ENCODE measurements at regions not wholly inside any gene's neighbourhood (a gene's known extent, or its start where the extent isn't known, plus 50 kb on each side); places are given as distances from the start of the nearest gene placed in this dataset.
"Not testable (repeated sequence)": the region's sequence is repeated elsewhere in the genome, so short reads cannot be mapped to it uniquely, and the experiment has no call there.

DNA sequence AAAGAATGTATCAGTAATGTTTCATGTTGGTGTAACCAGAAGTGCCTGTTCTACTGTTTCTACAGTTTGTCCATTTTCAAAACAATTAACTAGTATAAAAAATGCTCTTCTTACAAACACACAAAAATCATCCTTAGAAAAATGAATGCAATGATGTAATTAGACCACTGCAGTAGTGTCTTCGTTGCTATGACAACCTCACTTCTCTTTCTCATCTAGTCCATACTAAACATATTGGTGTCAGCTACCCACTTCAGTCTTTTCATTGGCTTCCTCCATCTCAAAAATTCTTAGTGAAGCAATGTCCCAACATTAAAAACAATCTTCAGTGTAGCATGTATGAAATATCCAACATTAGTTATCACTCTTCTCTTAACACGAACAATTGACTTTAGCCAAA lies 1265.8 kb downstream of the REEP3 start:
- intact Hi-C loops (cut with micrococcal nuclease; ENCODE audit: unreplicated experiment): no loop called here
- DNase-seq: no peak
- Mint-ChIP-seq H3K27ac (ENCODE audit: unreplicated experiment) (no peak overlapping the region), H3K4me1 (ENCODE audit: low read depth, unreplicated experiment) (peaks cover 10% of the 10 kb centered on the region), H3K9me3 (ENCODE audit: low read depth, unreplicated experiment) (peaks cover 5% of the 10 kb centered on the region), H3K36me3 (ENCODE audit: insufficient read depth, unreplicated experiment) (no peaks in the 10 kb centered on the region), H3K4me3 (ENCODE audit: low read depth, unreplicated experiment) (no peak overlapping the region), H3K27me3 (ENCODE audit: unreplicated experiment) (no peaks in the 10 kb centered on the region)
- CTCF ChIA-PET: interaction anchor here (0.5 kb wide), 1 partner anchor 16 kb away, joined by 4 read pairs; no protein-coding TSS in a partner anchor
- TF ChIP-seq, protein P1, sequence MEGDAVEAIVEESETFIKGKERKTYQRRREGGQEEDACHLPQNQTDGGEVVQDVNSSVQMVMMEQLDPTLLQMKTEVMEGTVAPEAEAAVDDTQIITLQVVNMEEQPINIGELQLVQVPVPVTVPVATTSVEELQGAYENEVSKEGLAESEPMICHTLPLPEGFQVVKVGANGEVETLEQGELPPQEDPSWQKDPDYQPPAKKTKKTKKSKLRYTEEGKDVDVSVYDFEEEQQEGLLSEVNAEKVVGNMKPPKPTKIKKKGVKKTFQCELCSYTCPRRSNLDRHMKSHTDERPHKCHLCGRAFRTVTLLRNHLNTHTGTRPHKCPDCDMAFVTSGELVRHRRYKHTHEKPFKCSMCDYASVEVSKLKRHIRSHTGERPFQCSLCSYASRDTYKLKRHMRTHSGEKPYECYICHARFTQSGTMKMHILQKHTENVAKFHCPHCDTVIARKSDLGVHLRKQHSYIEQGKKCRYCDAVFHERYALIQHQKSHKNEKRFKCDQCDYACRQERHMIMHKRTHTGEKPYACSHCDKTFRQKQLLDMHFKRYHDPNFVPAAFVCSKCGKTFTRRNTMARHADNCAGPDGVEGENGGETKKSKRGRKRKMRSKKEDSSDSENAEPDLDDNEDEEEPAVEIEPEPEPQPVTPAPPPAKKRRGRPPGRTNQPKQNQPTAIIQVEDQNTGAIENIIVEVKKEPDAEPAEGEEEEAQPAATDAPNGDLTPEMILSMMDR (IDR thresholded peaks at IDR 0.05; ENCODE audit: unreplicated experiment): no peak
- no TSS peak for BruUV-seq (replicated peaks)

DNA sequence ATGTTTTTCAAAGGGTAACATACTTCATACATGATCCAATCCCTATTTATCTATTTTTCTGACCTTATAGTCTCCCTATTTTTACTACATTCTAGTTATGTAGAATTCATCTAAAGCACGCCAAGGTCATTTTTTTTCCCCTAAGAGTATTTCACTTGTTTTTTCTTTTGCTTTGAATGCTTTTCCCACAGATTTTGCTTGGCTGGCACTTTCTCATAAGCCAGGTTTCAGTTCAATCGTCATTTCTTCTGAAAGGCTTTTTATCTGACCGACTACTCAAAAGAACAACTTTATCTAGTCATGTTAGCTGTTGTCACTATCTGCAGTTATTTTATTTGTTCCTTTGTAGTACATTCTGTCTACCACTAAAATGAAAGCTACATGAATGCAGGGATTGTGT lies 1274.6 kb downstream of the REEP3 start:
- H3K36me3 Mint-ChIP-seq (ENCODE audit: insufficient read depth, unreplicated experiment): no peaks in the 10 kb centered on the region
- no peak for DNase-seq
- H3K27ac Mint-ChIP-seq (ENCODE audit: unreplicated experiment): no peak overlapping the region
- no peaks in the 10 kb centered on the region for H3K27me3 Mint-ChIP-seq (ENCODE audit: unreplicated experiment)
- H3K4me3 Mint-ChIP-seq (ENCODE audit: low read depth, unreplicated experiment): no peak overlapping the region
- H3K9me3 Mint-ChIP-seq (ENCODE audit: low read depth, unreplicated experiment): peaks cover 7% of the 10 kb centered on the region
- BruUV-seq (replicated peaks): no TSS peak
- TF ChIP-seq, protein P1 (IDR thresholded peaks at IDR 0.05; ENCODE audit: unreplicated experiment): no peak
- H3K4me1 Mint-ChIP-seq (ENCODE audit: low read depth, unreplicated experiment): peaks cover 16% of the 10 kb centered on the region
- CTCF ChIA-PET: no interaction called here
- intact Hi-C loops (cut with micrococcal nuclease; ENCODE audit: unreplicated experiment): no loop called here

DNA sequence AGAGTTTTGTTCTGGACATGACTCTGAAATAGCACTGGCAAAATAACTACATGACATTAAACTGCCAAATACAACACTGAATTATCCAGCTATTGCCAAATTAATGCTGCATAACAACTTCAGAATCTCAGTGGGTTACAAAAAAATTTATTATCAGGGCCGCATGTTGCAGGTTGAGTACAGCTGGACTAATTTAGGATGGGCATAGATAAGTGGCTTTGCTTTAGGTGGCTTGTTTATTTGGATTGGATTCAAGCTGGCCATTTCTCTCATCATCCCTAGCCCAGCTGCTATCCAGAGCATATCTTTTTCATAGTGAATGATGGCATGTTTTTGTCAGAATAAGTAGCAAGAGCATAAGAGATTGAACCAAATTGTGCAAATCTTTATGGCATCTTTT lies 1277.1 kb downstream of the REEP3 start:
- TF ChIP-seq, protein P1 (IDR thresholded peaks at IDR 0.05; ENCODE audit: unreplicated experiment): no peak
- no peak overlapping the region for H3K4me3 Mint-ChIP-seq (ENCODE audit: low read depth, unreplicated experiment)
- CTCF ChIA-PET: no interaction called here
- H3K27ac Mint-ChIP-seq (ENCODE audit: unreplicated experiment): no peak overlapping the region
- H3K4me1 Mint-ChIP-seq (ENCODE audit: low read depth, unreplicated experiment): no peaks in the 10 kb centered on the region
- DNase-seq: no peak
- H3K36me3 Mint-ChIP-seq (ENCODE audit: insufficient read depth, unreplicated experiment): no peaks in the 10 kb centered on the region
- BruUV-seq (replicated peaks): no TSS peak
- H3K9me3 Mint-ChIP-seq (ENCODE audit: low read depth, unreplicated experiment): peaks cover 7% of the 10 kb centered on the region
- intact Hi-C loops (cut with micrococcal nuclease; ENCODE audit: unreplicated experiment): no loop called here
- H3K27me3 Mint-ChIP-seq (ENCODE audit: unreplicated experiment): no peaks in the 10 kb centered on the region

DNA sequence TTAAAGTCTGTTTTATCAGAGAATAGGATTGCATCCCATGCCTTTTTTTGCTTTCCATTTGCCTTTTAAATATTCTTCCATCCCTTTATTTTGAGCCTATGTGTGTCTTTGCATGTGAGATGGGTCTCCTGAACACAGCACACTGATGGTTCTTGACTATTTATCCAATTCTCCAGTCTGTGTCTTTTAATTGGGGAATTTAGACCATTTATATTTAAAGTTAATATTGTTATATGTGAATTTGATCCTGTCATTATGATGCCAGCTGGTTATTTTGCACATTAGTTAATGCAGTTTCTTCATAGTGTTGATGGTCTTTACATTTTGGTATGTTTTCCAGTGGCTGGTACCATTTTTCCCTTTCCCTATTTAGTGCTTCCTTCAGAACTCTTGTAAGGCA lies 1287.0 kb downstream of the REEP3 start:
- H3K4me3 Mint-ChIP-seq (ENCODE audit: low read depth, unreplicated experiment); H3K36me3 Mint-ChIP-seq (ENCODE audit: insufficient read depth, unreplicated experiment); H3K27me3 Mint-ChIP-seq (ENCODE audit: unreplicated experiment); DNase-seq; CTCF ChIA-PET; H3K9me3 Mint-ChIP-seq (ENCODE audit: low read depth, unreplicated experiment); BruUV-seq (replicated peaks); H3K27ac Mint-ChIP-seq (ENCODE audit: unreplicated experiment); H3K4me1 Mint-ChIP-seq (ENCODE audit: low read depth, unreplicated experiment); intact Hi-C loops (cut with micrococcal nuclease; ENCODE audit: unreplicated experiment): not testable (repeated sequence)

DNA sequence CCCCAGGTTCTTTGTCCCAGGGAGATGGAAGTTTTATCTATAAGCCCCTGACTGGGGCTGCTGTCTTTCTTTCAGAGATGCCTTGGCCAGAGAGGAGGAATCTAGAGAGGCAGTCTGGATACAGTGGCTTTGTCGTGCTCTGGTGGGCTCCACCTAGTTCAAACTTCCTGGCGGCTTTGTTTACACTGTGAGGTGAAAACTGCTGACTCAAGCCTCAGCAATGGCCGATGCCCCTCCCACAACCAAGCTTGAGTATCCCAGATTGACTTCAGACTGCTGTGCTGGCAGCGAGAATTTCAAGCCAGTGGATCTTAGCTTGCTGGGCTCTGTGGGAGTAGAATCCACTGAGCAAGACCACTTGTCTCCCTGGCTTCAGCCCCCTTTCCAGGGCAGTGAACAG lies 1288.8 kb downstream of the REEP3 start:
- H3K9me3 Mint-ChIP-seq (ENCODE audit: low read depth, unreplicated experiment); CTCF ChIA-PET; H3K27ac Mint-ChIP-seq (ENCODE audit: unreplicated experiment); H3K27me3 Mint-ChIP-seq (ENCODE audit: unreplicated experiment); H3K4me1 Mint-ChIP-seq (ENCODE audit: low read depth, unreplicated experiment); H3K36me3 Mint-ChIP-seq (ENCODE audit: insufficient read depth, unreplicated experiment); H3K4me3 Mint-ChIP-seq (ENCODE audit: low read depth, unreplicated experiment); BruUV-seq (replicated peaks); intact Hi-C loops (cut with micrococcal nuclease; ENCODE audit: unreplicated experiment): not testable (repeated sequence)
- DNase-seq: peak; percentile 31
